Stimulated activated CD4-positive, alpha-beta T cell treated with anti-CD3 and anti-CD28 coated beads, Interleukin-12 subunit alpha, Interleukin-12 subunit beta, amount 100 ng/mL, for 4 hours (primary cell): ENCODE measurements at regions not wholly inside any gene's neighbourhood (a gene's known extent, or its start where the extent isn't known, plus 50 kb on each side); places are given as distances from the start of the nearest gene placed in this dataset.

Source experiments
- DNase-seq: peaks from one replicate; pipeline ENCODE4 v3.0.0-alpha.2; 2020

- no peak for DNase-seq
These were observed 104.9 kb upstream of the RUNX3 start for GRCh38 chr1:25034736-25035522.

- DNase-seq = no peak
These were observed 104.0 kb upstream of the RUNX3 start for GRCh38 chr1:25033828-25034705.

GRCh38 chr1:25033030-25033827, 103.2 kb upstream of the RUNX3 start:
- no peak for DNase-seq

- peak; percentile 40 for DNase-seq
These were observed 102.0 kb upstream of the RUNX3 start for GRCh38 chr1:25031966-25032667.

- peak; percentile 56 for DNase-seq
These were observed 101.5 kb upstream of the RUNX3 start for GRCh38 chr1:25031601-25031965.

- DNase-seq = peak; percentile 68
These were observed 100.9 kb upstream of the RUNX3 start for GRCh38 chr1:25030674-25031589.

- no peak for DNase-seq
These were observed 99.9 kb upstream of the RUNX3 start for GRCh38 chr1:25030012-25030411.

- no peak for DNase-seq
These were observed 99.0 kb upstream of the RUNX3 start for GRCh38 chr1:25028907-25029599.

GRCh38 chr1:25028587-25028906, 98.5 kb upstream of the RUNX3 start:
- DNase-seq = no peak

- no peak for DNase-seq
These were observed 97.9 kb upstream of the RUNX3 start for GRCh38 chr1:25027822-25028586.

- DNase-seq = no peak
These were observed 96.8 kb upstream of the RUNX3 start for GRCh38 chr1:25026730-25027450.

- no peak for DNase-seq
These were observed 96.2 kb upstream of the RUNX3 start for GRCh38 chr1:25026304-25026703.

- no peak for DNase-seq
These were observed 94.7 kb upstream of the RUNX3 start for GRCh38 chr1:25024615-25025350.

GRCh38 chr1:25023826-25024225, 93.8 kb upstream of the RUNX3 start:
- DNase-seq = no peak

GRCh38 chr1:25023190-25023578, 93.1 kb upstream of the RUNX3 start:
- no peak for DNase-seq

GRCh38 chr1:25022361-25023189, 92.5 kb upstream of the RUNX3 start:
- peak; percentile 87 for DNase-seq

GRCh38 chr1:25021591-25022215, 91.6 kb upstream of the RUNX3 start:
- DNase-seq = no peak
